GM23248 (cell line): ENCODE measurements at regions not wholly inside any gene's neighbourhood (a gene's known extent, or its start where the extent isn't known, plus 50 kb on each side); places are given as distances from the start of the nearest gene placed in this dataset.

Experiments used
- DNase-seq: peaks from one replicate; pipeline ENCODE4 v3.0.0-alpha.2; 2015
- H2AFZ ChIP-seq: fragments of 200-600 bp; sonication (generic); 2 replicates; pipeline ENCODE4 v1.6.1; 2016; ENCODE audit warnings: antibody characterized with exemption
- H3F3A ChIP-seq: fragments of 200-600 bp; sonication (generic); 2 replicates; pipeline ENCODE4 v1.6.1; 2016; ENCODE audit warnings: mild to moderate bottlenecking, antibody characterized with exemption, mixed run types; ENCODE audit not compliant: insufficient read depth
- H3K27ac ChIP-seq: fragments of 200-600 bp; sonication (generic); 2 replicates; pipeline ENCODE4 v1.5.1; 2016; ENCODE audit warnings: mild to moderate bottlenecking
- H3K27me3 ChIP-seq: fragments of 200-600 bp; sonication (generic); replicated peaks from 2 replicates; pipeline ENCODE4 v1.6.1; 2016; ENCODE audit warnings: mild to moderate bottlenecking; ENCODE audit not compliant: insufficient read depth
- H3K36me3 ChIP-seq: fragments of 200-600 bp; sonication (generic); 2 replicates; pipeline ENCODE4 v1.6.1; 2016; ENCODE audit warnings: low read depth, mild to moderate bottlenecking
- H3K4me1 ChIP-seq: fragments of 200-600 bp; sonication (generic); 2 replicates; pipeline ENCODE4 v1.6.1; 2016; ENCODE audit warnings: mild to moderate bottlenecking; ENCODE audit not compliant: insufficient read depth
- H3K4me2 ChIP-seq: fragments of 200-600 bp; sonication (generic); one replicate; pipeline ENCODE4 v1.6.1; 2016; ENCODE audit warnings: mild to moderate bottlenecking; ENCODE audit not compliant: unreplicated experiment
- H3K4me3 ChIP-seq: fragments of 200-600 bp; sonication (generic); 2 replicates; pipeline ENCODE4 v1.5.1; 2016; ENCODE audit warnings: mild to moderate bottlenecking
- H3K79me2 ChIP-seq: fragments of 200-600 bp; sonication (generic); 2 replicates; pipeline ENCODE4 v1.6.1; 2016; ENCODE audit warnings: mild to moderate bottlenecking; ENCODE audit not compliant: insufficient read depth
- H3K9ac ChIP-seq: fragments of 200-600 bp; sonication (generic); 2 replicates; pipeline ENCODE4 v1.6.1; 2016; ENCODE audit warnings: mild to moderate bottlenecking
- H3K9me2 ChIP-seq: fragments of 200-600 bp; sonication (generic); 2 replicates; pipeline ENCODE4 v1.6.1; 2016; ENCODE audit warnings: mixed run types, mild to moderate bottlenecking, moderate library complexity; ENCODE audit not compliant: insufficient read depth
- H3K9me3 ChIP-seq: fragments of 200-600 bp; sonication (generic); one replicate; pipeline ENCODE4 v1.6.1; 2017; ENCODE audit warnings: low read depth
- H4K20me1 ChIP-seq: fragments of 200-600 bp; sonication (generic); 2 replicates; pipeline ENCODE4 v1.6.0; 2016; ENCODE audit not compliant: insufficient read depth
- EZH2 ChIP-seq: fragments of 200-600 bp; sonication (generic); IDR thresholded peaks from 2 replicates; pipeline ENCODE4 v1.6.1; 2018; ENCODE audit warnings: antibody characterized with exemption, mild to moderate bottlenecking; ENCODE audit not compliant: insufficient read depth, poor library complexity, severe bottlenecking
- EZH2phosphoT487 ChIP-seq: fragments of 200-600 bp; sonication (generic); IDR thresholded peaks from 2 replicates; pipeline ENCODE4 v1.6.1; 2018; ENCODE audit warnings: antibody characterized with exemption, moderate library complexity, mild to moderate bottlenecking, low read depth; ENCODE audit not compliant: insufficient read depth
- whole genome bisulfite sequencing, 2 experiments: methylation state at CpG; one replicate each; pipeline ENCODE4 v1.1.6; 2015 to 2017; ENCODE audit warnings: low lambda C conversion rate in 2 of 2, low coverage in 1 of 2; ENCODE audit errors: missing lambda C conversion rate in 2 of 2; 5-methylcytosine and 5-hydroxymethylcytosine counted together
- in situ Hi-C: fragments of 300-500 bp; cut with MboI; formaldehyde crosslinking; loops from 2 replicates; pipeline ENCODE4 v1.15.0; 2020

DNA sequence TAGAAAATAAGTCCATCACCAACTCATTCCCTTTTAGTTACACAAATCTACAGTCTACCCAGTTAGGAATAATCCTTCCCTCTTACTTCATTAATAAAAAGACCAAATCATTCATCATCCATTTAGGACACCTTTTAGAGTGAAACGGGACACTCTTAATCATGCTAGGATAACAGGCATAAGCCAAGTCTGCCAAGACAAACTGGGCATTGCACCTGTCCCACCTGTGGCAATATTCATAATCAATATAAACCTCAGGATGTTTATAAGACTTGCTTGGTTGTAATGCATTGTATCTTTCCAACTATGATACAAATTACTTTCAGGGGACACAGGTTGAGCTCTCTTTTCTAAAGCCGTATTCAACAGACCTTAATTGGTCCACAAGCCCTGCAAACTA, 82.7 kb upstream of the SH3BP4 start:
- no peaks in the 10 kb centered on the region for H3K36me3 ChIP-seq
- no peak overlapping the region for H3K4me2 ChIP-seq
- no peak overlapping the region for H2AFZ ChIP-seq
- no peaks in the 10 kb centered on the region for H3K9me2 ChIP-seq
- H3F3A ChIP-seq = no peaks in the 10 kb centered on the region
- TF ChIP-seq EZH2phosphoT487 = no peak
- no peak for TF ChIP-seq EZH2
- no peak overlapping the region for H3K9ac ChIP-seq
- DNase-seq = no peak
- peaks cover 2% of the 10 kb centered on the region; the same call in 1 of the 2 replicates for H3K4me1 ChIP-seq
- H3K27ac ChIP-seq = no peak overlapping the region
- WGBS, 2 experiments = 27 to 29% methylated on average over 2 of the region's 2 CpGs
- H3K79me2 ChIP-seq = no peaks in the 10 kb centered on the region
- H3K9me3 ChIP-seq = no peaks in the 10 kb centered on the region
- H3K27me3 ChIP-seq = no peaks in the 10 kb centered on the region; the same call in 1 of the 2 replicates
- no peak overlapping the region for H3K4me3 ChIP-seq
- H4K20me1 ChIP-seq = no peaks in the 10 kb centered on the region
- in situ Hi-C loops = no loop called here

DNA sequence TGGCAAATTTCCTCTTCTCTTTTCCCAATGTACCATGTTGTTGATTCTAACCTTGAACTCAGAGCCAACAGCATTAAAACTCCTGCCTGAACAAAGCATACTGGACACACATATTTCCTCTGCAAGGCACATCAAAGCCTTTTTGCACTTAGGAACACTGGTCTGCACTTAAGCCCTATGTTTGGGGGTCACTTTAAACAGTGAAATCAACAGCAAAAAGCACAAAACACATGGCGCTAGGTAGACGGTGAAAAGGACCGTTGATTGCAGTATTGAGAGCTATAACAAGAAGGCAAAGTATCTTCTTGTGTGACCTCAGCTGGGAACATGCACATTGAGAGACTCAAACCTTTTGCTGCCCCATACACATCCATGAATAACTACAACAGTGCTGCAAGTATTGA, 83.9 kb upstream of the SH3BP4 start:
- Histone ChIP-seq H2AFZ (no peak overlapping the region), H4K20me1 (no peaks in the 10 kb centered on the region), H3F3A (no peaks in the 10 kb centered on the region), H3K4me2 (no peak overlapping the region), H3K9ac (no peak overlapping the region), H3K27ac (no peak overlapping the region), H3K9me3 (no peaks in the 10 kb centered on the region), H3K79me2 (no peaks in the 10 kb centered on the region), H3K4me3 (no peak overlapping the region), H3K4me1 (no peaks in the 10 kb centered on the region), H3K27me3 (no peaks in the 10 kb centered on the region; the same call in 1 of the 2 replicates), H3K36me3 (no peaks in the 10 kb centered on the region), H3K9me2 (no peaks in the 10 kb centered on the region)
- DNase-seq = no peak
- 80 to 86% methylated on average over 3 of the region's 3 CpGs for WGBS, 2 experiments
- in situ Hi-C loops = no loop called here
- TF ChIP-seq EZH2 = no peak
- TF ChIP-seq EZH2phosphoT487 = no peak

DNA sequence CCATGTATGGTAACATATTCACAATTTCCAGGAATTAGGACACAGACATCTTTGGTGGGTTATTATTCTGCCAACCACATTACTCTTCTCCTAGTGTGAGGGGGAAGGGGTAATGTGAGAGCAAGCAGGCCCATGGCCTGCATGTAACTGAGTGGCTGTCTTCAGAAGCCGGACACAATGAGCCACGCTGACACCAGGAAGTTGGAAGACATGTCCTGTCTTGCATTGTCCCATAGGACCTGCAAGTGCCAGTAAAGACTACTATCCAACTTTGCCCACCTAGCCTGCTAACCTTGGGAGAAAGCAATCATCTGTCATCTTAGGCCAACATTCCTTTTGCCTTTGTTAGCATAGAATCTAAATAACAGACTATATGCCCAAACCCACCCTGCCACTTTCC, 86.2 kb upstream of the SH3BP4 start:
- Histone ChIP-seq H4K20me1 (no peaks in the 10 kb centered on the region), H3K9me2 (no peaks in the 10 kb centered on the region), H3F3A (no peaks in the 10 kb centered on the region), H3K36me3 (no peaks in the 10 kb centered on the region), H3K4me2 (no peak overlapping the region), H3K27ac (no peak overlapping the region), H3K4me1 (no peaks in the 10 kb centered on the region), H3K4me3 (no peak overlapping the region), H2AFZ (no peak overlapping the region), H3K79me2 (no peaks in the 10 kb centered on the region), H3K27me3 (no peaks in the 10 kb centered on the region; the same call in 1 of the 2 replicates), H3K9me3 (no peaks in the 10 kb centered on the region), H3K9ac (no peak overlapping the region)
- TF ChIP-seq EZH2phosphoT487 (no peak), EZH2 (no peak)
- 68 to 74% methylated on average over 2 of the region's 2 CpGs for WGBS, 2 experiments
- in situ Hi-C loops = no loop called here
- DNase-seq = no peak

DNA sequence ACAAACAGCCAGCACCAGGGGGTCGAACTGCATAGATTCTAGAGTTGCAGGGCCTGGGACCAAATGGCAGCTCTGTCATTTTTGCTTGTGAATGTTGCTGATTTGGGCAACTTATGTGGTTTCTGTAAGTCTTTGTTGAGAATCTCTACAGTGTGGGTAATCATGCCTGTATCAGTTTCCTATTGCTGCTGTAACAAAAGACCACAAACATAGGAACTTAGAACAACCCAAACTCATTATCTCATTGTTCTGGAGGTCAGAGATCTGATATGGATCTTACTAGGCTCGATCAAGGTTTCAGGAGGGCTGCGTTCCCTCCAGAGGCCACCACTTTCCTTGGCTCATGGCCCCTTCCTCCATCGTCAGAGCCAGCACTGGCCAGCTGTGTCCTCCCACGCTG, 86.8 kb upstream of the SH3BP4 start:
- no peak overlapping the region for H3K4me3 ChIP-seq
- TF ChIP-seq EZH2 (no peak), EZH2phosphoT487 (no peak)
- H3K27me3 ChIP-seq = no peaks in the 10 kb centered on the region
- no peaks in the 10 kb centered on the region for H3K36me3 ChIP-seq
- H3K9me2 ChIP-seq = no peaks in the 10 kb centered on the region
- no peak overlapping the region for H3K27ac ChIP-seq
- H3K79me2 ChIP-seq = no peaks in the 10 kb centered on the region
- 85 to 93% methylated on average over 5 of the region's 5 CpGs for WGBS, 2 experiments
- no peak overlapping the region for H3K9ac ChIP-seq
- in situ Hi-C loops = no loop called here
- no peaks in the 10 kb centered on the region for H3K9me3 ChIP-seq
- no peak overlapping the region for H3K4me2 ChIP-seq
- H2AFZ ChIP-seq = no peak overlapping the region
- DNase-seq = no peak
- no peaks in the 10 kb centered on the region for H3K4me1 ChIP-seq
- no peaks in the 10 kb centered on the region for H3F3A ChIP-seq
- no peaks in the 10 kb centered on the region for H4K20me1 ChIP-seq

DNA sequence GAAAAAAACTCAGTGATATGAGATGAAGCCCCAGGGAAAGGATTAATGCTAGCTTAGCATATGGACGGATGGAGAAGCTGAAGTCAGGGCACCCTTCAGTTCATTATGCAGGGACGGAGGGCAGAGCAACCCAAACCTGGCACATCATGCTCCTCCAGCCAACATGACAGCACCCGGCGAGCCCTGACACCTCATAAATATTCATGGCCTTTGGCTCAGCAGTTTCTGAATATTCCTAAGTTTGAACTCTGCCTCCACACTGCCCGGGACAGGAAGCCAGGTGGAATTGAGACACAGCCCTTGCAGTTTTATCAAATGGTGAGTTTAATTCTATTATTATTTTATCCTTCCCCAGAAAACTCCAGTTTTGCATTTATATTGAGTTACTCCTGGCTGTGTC, 87.3 kb upstream of the SH3BP4 start:
- H3K27ac ChIP-seq = no peak overlapping the region
- no peak for DNase-seq
- H3K79me2 ChIP-seq = no peaks in the 10 kb centered on the region
- in situ Hi-C loops = no loop called here
- H4K20me1 ChIP-seq = no peaks in the 10 kb centered on the region
- WGBS, 2 experiments = 78 to 81% methylated on average over 5 of the region's 5 CpGs
- no peaks in the 10 kb centered on the region for H3K36me3 ChIP-seq
- no peak overlapping the region for H3K9ac ChIP-seq
- no peaks in the 10 kb centered on the region for H3K4me1 ChIP-seq
- H3K27me3 ChIP-seq = no peaks in the 10 kb centered on the region
- no peaks in the 10 kb centered on the region for H3K9me3 ChIP-seq
- no peaks in the 10 kb centered on the region for H3F3A ChIP-seq
- H3K4me3 ChIP-seq = no peak overlapping the region
- TF ChIP-seq EZH2 = no peak
- no peak for TF ChIP-seq EZH2phosphoT487
- H3K9me2 ChIP-seq = no peaks in the 10 kb centered on the region
- H3K4me2 ChIP-seq = no peak overlapping the region
- no peak overlapping the region for H2AFZ ChIP-seq
